CD4-positive, alpha-beta T cell treated with Interleukin-15 for 1 hour (primary cell): ENCODE measurements at regions not wholly inside any gene's neighbourhood (a gene's known extent, or its start where the extent isn't known, plus 50 kb on each side); places are given as distances from the start of the nearest gene placed in this dataset.

Experiments
- DNase-seq: peaks from one replicate; pipeline ENCODE4 v3.0.0-alpha.2; 2020

- no peak for DNase-seq
Observed at GRCh38 chr5:125302577-125302976, 556.1 kb upstream of the ZNF608 start.

GRCh38 chr5:125306741-125307140, 560.3 kb upstream of the ZNF608 start:
- DNase-seq = no peak

- no peak for DNase-seq
Observed at GRCh38 chr5:125310749-125311148, 564.3 kb upstream of the ZNF608 start.

GRCh38 chr5:125311743-125312142, 565.3 kb upstream of the ZNF608 start:
- no peak for DNase-seq

- no peak for DNase-seq
Observed at GRCh38 chr5:125313555-125313954, 567.1 kb upstream of the ZNF608 start.

- DNase-seq = no peak
Observed at GRCh38 chr5:125315306-125315705, 568.9 kb upstream of the ZNF608 start.

- DNase-seq = no peak
Observed at GRCh38 chr5:125316391-125316790, 570.0 kb upstream of the ZNF608 start.

GRCh38 chr5:125316915-125317535, 570.6 kb upstream of the ZNF608 start:
- no peak for DNase-seq

GRCh38 chr5:125317536-125317995, 571.1 kb upstream of the ZNF608 start:
- no peak for DNase-seq

- DNase-seq = no peak
Observed at GRCh38 chr5:125321654-125322053, 575.2 kb upstream of the ZNF608 start.

GRCh38 chr5:125323613-125324012, 577.2 kb upstream of the ZNF608 start:
- no peak for DNase-seq

- DNase-seq = no peak
Observed at GRCh38 chr5:125325488-125326149, 579.2 kb upstream of the ZNF608 start.

- no peak for DNase-seq
Observed at GRCh38 chr5:125326150-125326510, 579.7 kb upstream of the ZNF608 start.

GRCh38 chr5:125327676-125328075, 581.2 kb upstream of the ZNF608 start:
- DNase-seq = no peak

- DNase-seq = no peak
Observed at GRCh38 chr5:125331987-125332598, 585.7 kb upstream of the ZNF608 start.

GRCh38 chr5:125333416-125333815, 587.0 kb upstream of the ZNF608 start:
- DNase-seq = no peak

- no peak for DNase-seq
Observed at GRCh38 chr5:125336401-125336800, 590.0 kb upstream of the ZNF608 start.

- no peak for DNase-seq
Observed at GRCh38 chr5:125337294-125337693, 590.9 kb upstream of the ZNF608 start.

GRCh38 chr5:125338440-125339174, 592.2 kb upstream of the ZNF608 start:
- no peak for DNase-seq

- no peak for DNase-seq
Observed at GRCh38 chr5:125341436-125341835, 595.0 kb upstream of the ZNF608 start.

GRCh38 chr5:125343015-125343414, 596.6 kb upstream of the ZNF608 start:
- no peak for DNase-seq

- DNase-seq = no peak
Observed at GRCh38 chr5:125346316-125346715, 599.9 kb upstream of the ZNF608 start.

- DNase-seq = no peak
Observed at GRCh38 chr5:125348221-125348692, 601.8 kb upstream of the ZNF608 start.
